GM23248 (cell line): ENCODE measurements at regions not wholly inside any gene's neighbourhood (a gene's known extent, or its start where the extent isn't known, plus 50 kb on each side); places are given as distances from the start of the nearest gene placed in this dataset.

Source experiments
- EZH2 ChIP-seq: fragments of 200-600 bp; sonication (generic); IDR thresholded peaks from 2 replicates; pipeline ENCODE4 v1.6.1; 2018; ENCODE audit warnings: antibody characterized with exemption, mild to moderate bottlenecking; ENCODE audit not compliant: insufficient read depth, poor library complexity, severe bottlenecking
- EZH2phosphoT487 ChIP-seq: fragments of 200-600 bp; sonication (generic); IDR thresholded peaks from 2 replicates; pipeline ENCODE4 v1.6.1; 2018; ENCODE audit warnings: antibody characterized with exemption, moderate library complexity, mild to moderate bottlenecking, low read depth; ENCODE audit not compliant: insufficient read depth

GRCh38 chr1:38579056-38579455 lies 280.5 kb downstream of the RRAGC start:
- TF ChIP-seq EZH2: no peak
- TF ChIP-seq EZH2phosphoT487: no peak
